GM21526 (cell line): ENCODE measurements at regions not wholly inside any gene's neighbourhood (a gene's known extent, or its start where the extent isn't known, plus 50 kb on each side); places are given as distances from the start of the nearest gene placed in this dataset.

ENCODE experiments used
- ATAC-seq: cut with Tn5 transposase; IDR thresholded peaks from one replicate; pipeline ENCODE4 v1.9.1; 2021; ENCODE audit warnings: moderate library complexity; ENCODE audit not compliant: unreplicated experiment, low FRiP score

DNA sequence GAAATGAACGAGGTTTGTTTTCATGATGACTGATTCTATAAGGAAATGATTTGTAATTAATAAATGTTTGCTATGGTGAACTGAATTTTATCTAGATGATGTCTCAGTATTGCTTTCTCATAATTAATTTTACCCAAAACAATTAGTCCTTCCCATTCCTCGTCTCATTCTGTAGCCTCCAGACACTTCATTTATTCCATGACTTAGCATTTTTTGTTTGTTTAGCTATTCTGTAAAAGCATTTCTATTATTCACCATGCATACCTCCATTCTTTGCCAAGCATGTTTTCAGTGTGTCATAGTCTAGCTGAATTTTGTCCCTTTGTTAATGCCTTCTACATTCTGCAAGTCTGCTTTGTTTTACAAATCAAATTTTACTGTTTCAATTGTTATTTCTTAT lies 137.4 kb upstream of the RPL10L start:
- no peak for ATAC-seq

DNA sequence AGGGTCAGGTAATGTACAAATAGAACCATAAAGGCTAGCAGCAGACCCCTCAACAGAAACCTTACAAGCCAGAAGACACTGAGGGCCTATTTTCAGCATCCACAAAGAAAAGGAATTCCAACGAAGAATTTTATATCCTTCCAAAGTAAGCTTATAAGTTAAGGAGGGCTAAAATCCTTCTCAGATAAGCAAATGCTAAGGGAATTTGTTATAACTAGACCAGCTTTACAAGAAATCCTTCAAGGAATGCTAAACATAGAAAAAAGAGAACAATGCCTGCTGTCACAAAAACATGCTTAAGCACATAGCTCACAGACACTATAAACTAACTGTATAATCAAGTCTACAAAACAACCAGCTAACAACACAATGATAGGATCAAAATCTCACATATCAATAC lies 130.7 kb upstream of the RPL10L start:
- ATAC-seq: no peak

DNA sequence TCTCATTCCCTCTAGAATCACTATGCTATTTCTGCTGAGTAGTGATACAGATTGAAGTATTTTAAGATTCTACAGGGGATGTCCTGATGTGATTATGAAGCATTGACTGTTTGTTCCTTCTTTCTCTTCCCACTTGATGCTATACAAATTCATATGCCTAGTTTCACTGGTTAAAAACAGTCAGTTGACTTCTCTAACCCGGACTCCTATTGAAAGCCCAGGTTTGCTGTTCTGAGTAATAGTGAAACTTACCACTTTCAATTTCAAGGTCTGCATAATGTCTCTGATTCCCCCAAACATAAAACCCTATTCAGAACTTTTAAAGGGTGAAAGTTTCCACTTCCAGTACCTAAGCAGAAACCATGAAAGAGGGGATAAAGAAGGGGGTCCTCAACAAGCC lies 117.7 kb upstream of the RPL10L start:
- ATAC-seq: peak; percentile 99

GRCh38 chr14:46747001-46747652 lies 95.5 kb upstream of the RPL10L start:
- ATAC-seq: no peak

GRCh38 chr14:46734286-46734685 lies 82.7 kb upstream of the RPL10L start:
- no peak for ATAC-seq

DNA sequence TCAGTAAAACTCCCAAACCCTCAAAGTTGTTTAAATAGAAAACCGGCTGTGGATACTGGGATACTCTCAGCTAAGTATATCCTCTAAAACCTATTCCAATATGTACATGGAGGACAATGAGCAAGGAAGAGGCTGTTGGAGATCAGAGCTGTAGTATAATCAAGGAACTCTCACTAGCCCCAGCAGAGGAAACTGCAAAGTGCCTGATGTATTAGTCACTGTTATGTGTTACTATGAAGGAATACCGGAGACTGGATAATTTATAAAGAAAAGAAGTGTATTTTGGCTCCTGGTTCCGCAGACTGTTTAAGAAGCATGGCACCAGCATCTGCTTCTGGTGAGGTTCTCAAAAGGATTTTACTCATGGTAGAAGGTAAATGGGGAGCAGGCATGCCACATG lies 65.6 kb upstream of the RPL10L start:
- ATAC-seq: no peak
